Activated CD4-positive, alpha-beta T cell treated with anti-CD3 and anti-CD28 coated beads, Interleukin-2, amount 50 U/mL, for 24 hours (primary cell): ENCODE measurements at regions not wholly inside any gene's neighbourhood (a gene's known extent, or its start where the extent isn't known, plus 50 kb on each side); places are given as distances from the start of the nearest gene placed in this dataset.
"Not testable (repeated sequence)": the region's sequence is repeated elsewhere in the genome, so short reads cannot be mapped to it uniquely, and the experiment has no call there.

Experiments
- DNase-seq, 2 donors: peaks; one replicate each; pipeline ENCODE4 v3.0.0-alpha.2; 2020; ENCODE audit warnings: low read depth in 1 of 2, low spot score in 1 of 2

GRCh38 chr18:2150566-2150965, 420.7 kb downstream of the METTL4 start:
- no peak for DNase-seq

DNA sequence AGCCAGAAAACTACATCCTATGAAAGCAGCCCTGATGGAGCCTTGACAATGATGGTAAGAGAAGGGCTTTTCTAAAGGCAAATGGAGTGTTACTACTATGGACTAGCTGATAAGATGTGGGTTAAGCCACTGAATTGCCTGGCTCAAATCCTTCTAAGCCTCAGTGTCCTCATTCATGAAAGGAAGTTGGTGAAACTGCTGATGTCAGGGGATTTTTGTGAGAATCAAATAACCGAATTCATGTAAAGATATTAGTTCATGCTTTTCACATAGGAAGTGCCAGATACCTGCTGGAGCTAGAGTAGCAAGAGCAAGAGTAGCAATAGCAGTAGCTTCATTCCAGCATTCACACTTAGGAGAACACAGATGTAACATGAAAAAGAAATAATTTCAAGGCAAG, 417.0 kb downstream of the METTL4 start:
- no peak for DNase-seq

- no peak for DNase-seq
Observed at GRCh38 chr18:2164644-2165550, 406.4 kb downstream of the METTL4 start.

GRCh38 chr18:2166876-2167275, 404.4 kb downstream of the METTL4 start:
- DNase-seq, result not testable (repeated sequence)

- no peak for DNase-seq
Observed at GRCh38 chr18:2168022-2168421, 403.3 kb downstream of the METTL4 start.

- DNase-seq, result no peak
Observed at GRCh38 chr18:2169656-2170055, 401.6 kb downstream of the METTL4 start.

- no peak for DNase-seq
Observed at GRCh38 chr18:2171840-2172625, 399.3 kb downstream of the METTL4 start.

- DNase-seq, result no peak
Observed at GRCh38 chr18:2172881-2173280, 398.4 kb downstream of the METTL4 start.

DNA sequence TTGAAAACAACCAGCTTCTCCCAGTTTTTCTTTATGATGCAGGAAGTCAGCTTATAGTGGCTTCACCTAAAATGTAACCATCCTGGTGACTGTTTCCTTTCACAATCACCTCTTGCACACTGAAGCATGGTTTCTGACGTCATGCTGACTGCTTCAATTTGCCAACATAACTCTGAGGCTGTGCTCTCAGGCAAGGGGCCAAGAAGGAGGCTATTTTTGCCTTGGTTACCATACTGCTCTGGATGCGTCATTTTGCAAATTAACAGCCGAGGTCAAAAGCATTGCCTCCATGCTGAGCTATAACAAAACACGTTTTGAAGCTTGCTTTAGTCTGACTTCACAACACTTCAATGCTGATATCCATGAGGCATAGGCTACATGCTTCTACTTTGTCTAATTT, 397.8 kb downstream of the METTL4 start:
- DNase-seq, result no peak

GRCh38 chr18:2178036-2178435, 393.3 kb downstream of the METTL4 start:
- no peak for DNase-seq

GRCh38 chr18:2179498-2180183, 391.7 kb downstream of the METTL4 start:
- no peak for DNase-seq

DNA sequence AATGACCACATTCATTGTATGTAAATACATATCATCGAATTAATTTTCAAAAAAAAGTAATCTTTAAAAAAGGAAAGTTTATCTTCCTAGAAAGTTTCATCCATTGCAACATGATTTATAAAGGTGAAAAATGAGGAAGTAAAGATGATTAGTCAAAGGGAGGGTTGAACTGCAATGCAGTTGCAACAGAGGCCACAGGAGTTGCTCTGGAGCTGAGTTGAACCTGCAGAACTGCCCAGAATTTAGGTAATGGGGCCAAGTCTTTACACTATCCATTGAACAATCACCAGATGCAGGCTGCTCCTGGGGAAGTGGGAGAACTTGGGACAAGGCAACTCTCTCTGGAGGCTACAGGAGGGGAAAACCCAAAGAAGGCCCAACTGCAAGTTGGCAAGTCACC, 390.7 kb downstream of the METTL4 start:
- no peak for DNase-seq

DNA sequence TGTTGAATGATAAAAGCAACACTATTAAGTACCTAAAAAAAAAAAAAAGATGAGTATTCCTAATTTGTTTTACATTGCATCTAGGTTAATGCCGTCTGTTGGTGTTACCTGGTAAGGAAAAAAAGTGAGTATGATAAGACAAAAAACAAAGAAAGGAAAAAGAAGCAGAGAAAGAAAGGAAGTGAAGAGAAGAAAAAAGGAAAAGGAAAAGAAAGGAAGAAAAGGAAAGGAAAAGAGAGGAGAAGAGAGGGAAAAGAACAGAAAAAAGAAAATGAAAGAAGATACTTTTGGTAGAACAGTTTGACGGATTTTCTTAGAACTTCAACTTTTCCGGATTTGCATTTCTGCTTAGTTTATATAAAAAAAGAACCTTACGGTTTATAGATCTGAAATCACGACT, 387.9 kb downstream of the METTL4 start:
- DNase-seq, result no peak

GRCh38 chr18:2186967-2187366, 384.3 kb downstream of the METTL4 start:
- DNase-seq, result no peak

GRCh38 chr18:2188258-2188657, 383.0 kb downstream of the METTL4 start:
- no peak for DNase-seq

DNA sequence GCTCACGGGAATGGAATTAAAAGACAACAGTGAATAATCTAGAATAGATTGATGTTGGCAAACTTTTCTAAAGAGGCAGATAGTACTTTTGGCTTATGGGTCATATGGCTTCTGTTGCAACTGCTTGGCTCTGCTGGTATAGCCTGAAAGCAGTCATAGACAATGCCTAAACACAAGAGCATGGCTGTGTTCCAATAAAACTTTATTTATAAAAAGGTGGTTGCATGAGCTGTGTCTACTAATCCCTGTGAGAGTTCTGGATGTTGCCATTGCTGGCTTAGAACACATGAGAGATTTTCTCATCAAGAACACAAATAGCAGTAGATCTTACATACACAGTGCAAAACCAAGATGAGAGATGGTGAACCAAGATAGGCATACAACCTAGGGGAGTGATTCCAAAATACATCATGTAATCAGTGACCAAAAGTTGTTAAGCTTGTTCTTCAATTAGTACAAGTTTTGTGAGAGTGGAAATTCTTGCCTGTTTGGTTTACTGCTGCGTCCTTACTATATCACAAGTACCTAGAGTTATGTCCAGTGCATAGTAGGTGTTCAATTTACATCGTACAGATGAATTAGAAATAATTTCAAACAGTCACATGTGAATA, 380.0 kb downstream of the METTL4 start:
- no peak for DNase-seq

- no peak for DNase-seq
Observed at GRCh38 chr18:2192562-2192961, 378.7 kb downstream of the METTL4 start.

- no peak for DNase-seq
Observed at GRCh38 chr18:2197946-2198345, 373.4 kb downstream of the METTL4 start.

GRCh38 chr18:2199060-2199459, 372.2 kb downstream of the METTL4 start:
- DNase-seq, result no peak

DNA sequence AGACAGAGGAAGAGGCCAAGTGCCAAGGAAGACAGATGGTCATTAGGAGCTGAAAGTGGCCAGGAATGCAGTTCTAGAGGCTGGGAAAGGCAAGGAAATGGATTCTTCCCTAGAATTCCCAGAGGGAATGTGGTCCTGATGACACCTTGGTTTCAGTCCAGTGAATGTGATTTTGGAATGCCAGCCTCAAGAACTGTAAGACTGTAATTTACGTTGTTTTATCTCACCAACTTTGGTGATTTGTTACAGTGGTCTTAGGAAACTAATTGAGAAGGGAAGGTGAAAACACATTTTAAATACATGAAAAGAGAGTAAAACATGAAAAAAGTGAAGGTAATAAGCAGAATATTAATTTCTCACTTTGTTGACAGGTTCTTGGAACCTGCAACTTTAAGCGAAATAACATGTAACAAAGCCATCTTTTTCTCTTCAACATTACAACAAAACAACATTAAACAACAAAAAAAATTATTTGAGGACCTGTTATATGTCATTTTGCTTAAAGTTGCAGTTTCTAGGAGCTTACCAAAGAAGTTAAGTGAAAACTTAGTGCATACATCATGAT, 370.2 kb downstream of the METTL4 start:
- DNase-seq, result no peak

GRCh38 chr18:2204736-2205135, 366.6 kb downstream of the METTL4 start:
- no peak for DNase-seq
